ENCODE measurements at regions not wholly inside any gene's neighbourhood (a gene's known extent, or its start where the extent isn't known, plus 50 kb on each side); places are given as distances from the start of the nearest gene placed in this dataset.
"Not testable (repeated sequence)": the region's sequence is repeated elsewhere in the genome, so short reads cannot be mapped to it uniquely, and the experiment has no call there.

DNA sequence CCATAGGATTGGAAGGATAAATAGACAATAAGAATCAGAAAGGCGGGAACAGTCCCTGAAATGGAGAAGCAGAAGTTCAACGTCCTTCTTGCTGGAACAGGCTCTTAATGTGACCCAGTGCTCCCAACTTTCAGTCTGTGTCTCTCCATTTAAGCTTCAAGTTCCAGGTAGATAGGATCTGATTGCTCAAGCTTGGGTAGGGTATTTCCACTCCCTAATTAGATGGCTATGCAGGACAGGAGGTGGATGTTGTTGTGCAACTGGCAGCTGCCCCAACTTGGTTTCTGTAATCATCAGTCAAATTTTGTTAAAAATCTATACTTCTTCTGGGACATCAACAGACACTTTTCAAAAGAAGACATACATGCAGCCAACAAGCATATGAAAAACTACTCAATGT is 266.2 kb downstream of the C12orf75 start:
- no peak for DNase-seq

DNA sequence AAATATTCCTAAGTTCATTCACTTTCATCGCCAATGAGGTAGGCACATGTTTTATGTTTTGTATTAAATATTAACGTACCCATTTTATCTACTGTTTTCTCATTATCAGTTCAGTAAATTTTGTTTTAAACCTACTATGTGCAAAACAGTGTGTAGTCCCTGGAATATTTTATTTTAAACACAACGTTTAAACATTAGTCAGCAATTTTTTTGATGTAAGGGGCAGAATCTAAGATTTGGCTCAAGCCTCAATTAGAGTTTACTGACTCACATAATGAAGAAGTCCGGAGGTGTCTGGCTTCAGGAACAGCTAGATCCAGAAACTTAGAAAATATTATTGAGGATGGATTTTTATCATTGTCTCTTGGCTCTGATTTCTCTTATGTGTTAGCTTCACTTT is 267.5 kb downstream of the C12orf75 start:
- DNase-seq: no peak

DNA sequence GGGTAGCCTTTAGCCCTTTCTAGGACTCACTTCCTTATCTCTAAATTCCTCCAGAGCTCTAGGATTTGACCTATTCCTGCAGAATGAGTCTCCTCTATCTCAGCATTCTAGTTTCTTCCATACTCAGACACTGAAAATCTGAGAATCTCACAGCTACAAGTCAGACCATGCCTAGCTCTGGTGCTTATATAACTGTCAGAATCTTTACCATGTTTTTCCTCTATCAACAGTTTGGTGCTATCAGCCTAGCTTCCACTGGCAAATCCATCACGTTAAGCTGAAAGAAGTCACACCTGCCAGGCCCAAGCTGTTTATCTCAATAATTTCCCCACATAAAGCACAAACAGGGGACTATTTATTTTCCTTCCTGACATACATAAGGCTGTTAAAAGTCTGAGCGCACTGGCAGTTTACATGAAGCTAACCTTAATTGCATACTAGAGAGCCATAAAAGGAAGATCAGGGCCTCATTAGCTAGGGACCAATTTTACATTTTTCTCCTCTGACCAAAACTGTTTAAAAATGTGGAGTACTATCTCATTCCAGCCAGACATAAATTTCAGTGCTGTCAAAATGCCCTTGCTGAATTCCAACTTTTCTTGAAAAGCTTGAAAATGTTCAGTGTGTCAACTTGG is 270.5 kb downstream of the C12orf75 start:
- DNase-seq: no peak

DNA sequence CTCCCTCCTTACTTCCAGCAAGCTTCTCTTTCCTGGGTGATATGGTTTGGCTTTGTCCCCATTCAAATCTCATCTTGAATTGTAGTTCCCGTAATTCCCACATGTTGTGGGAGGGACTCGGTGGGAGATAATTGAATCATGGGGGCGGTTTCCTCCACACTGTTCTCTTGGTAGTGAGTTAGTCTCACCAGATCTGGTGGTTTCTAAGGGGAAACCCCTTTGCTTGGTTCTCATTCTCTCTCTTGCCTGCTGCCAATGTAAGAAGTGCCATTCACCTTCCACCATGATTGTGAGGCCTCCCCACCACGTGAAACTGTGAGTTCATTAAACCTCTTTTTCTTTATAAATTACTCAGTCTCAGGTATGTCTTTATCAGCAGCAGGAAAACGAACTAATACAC is 271.8 kb downstream of the C12orf75 start:
- not testable (repeated sequence) for DNase-seq

DNA sequence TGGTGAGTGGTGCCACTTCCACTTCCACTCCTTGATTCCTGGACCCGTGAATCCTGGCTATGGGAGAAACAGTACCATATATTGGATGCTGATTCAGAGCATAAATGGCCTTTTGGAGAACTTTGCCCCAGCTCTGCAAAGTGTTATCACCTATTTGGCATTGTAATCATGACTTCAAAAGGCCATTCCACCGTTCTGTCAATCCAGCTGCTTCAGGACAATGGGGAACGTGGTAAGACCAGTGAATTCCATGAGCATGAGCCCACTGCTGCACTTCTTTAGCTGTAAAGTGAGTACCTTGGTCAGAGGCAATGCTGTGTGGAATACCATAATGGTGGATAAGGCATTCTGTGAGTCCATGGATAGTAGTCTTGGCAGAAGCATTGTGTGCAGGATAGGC is 273.8 kb downstream of the C12orf75 start:
- not testable (repeated sequence) for DNase-seq

DNA sequence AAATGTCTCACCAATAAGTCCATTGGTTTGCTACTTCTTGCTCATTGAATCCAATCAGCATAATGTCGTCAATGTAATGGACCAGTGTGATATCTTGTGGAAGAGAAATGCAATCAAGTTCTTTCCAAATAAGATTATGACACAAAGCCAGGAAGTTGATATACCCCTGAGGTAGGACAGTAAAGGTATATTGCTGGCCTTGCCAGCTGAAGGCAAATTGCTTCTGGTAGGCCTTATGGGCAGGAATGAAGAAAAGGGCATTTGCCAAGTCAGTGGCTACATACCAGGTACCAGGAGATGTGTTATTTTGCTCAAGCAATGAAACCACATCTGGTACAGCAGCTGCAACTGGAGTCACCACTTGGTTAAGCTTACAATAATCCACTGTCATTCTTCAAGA is 276.1 kb downstream of the C12orf75 start:
- not testable (repeated sequence) for DNase-seq

DNA sequence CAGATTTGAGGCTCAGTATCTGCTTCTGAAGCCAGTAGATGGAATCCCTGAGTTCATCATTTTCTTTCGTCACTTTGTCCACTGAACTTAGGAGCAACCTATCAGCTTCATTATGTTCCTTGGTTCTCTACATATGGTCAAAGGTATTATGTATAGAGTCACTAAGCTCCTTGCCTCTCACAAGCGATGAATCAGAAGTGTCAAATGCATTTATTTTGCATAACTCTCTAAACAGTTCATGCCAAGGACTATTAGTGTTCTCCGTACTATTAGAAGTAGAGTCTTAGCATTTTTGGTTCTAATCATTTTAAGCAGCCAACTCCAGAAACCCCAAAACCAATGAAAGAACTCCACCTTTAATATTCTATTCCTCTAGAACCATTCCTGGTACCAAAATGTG is 278.5 kb downstream of the C12orf75 start:
- DNase-seq: not testable (repeated sequence)

DNA sequence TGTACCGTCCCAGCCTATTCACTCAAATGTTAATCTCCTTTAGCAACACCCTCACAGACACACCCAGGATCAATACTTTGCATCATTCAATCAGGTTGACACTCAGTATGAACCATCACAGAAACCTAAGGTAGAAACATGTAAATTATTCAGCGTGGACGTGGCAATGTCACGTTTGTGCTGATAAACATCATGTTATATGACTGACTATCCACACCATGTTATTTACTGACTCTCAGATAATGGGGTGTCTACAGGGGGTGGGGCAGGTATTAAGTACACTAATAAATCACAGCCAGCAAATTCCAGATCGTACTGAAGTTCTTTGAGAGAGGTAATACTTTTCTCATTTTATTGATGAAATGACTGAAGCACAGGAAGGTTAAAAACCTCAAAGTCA is 280.0 kb downstream of the C12orf75 start:
- no peak for DNase-seq

- DNase-seq: no peak
These were observed 280.8 kb downstream of the C12orf75 start for GRCh38 chr12:105611340-105611739.

DNA sequence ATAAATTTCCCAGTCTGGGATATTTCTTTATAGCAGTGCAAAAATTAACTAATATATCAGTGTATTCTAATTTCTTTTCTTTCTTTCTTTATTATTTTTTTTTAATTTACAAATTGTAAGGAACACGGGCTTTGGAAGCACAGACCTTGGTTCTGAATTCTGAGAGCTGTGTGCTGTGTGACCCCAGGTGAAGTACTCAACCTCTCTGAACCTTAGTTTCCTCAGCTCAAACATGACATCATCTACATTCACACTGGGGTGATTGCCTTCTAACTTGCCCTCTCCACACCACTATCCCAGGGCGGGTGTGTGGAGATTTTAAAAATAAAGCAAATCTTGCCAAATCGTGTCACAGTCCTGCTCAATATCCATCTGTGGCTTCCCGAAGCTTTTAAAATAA is 282.8 kb downstream of the C12orf75 start:
- no peak for DNase-seq

DNA sequence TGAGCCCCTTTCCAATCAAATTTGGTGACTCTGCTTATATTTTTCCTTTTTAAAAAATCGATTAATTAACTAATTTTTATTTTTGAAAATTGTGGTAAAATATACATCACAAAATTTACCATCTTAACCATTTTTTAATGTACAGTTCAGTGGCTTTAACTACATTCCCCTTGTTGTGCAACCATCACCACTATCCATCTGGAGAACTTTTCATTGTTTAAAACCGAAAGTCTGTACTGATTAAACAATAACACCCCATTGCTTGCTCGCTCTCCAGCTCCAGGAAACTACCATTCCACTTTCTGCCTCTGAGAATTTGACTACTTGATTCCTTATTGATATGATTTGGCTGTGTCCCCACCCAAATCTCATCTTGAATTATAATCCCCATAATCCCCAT is 283.4 kb downstream of the C12orf75 start:
- DNase-seq: no peak

- DNase-seq: no peak
These were observed 286.6 kb downstream of the C12orf75 start for GRCh38 chr12:105616971-105617540.

GRCh38 chr12:105622220-105622619 is 291.7 kb downstream of the C12orf75 start:
- no peak for DNase-seq

- no peak for DNase-seq
These were observed 292.6 kb downstream of the C12orf75 start for GRCh38 chr12:105622846-105623736.

DNA sequence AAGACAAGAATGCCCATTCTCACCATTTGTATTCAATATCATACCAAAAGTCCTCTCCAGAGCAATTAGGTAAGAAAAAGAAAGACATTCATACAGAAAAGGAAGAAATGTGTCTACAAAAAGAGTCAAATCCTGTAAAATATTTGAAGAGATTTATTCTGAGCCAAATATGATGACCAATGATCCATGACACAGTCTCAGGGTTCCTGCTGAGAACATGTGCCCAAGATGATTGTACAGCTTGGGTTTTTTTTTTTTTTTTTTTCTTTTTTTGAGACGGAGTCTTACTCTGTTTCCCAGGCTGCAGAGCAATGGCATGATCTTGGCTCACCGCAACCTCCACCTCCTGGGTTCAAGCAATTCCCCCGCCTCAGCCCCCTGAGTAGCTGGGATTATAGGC is 296.2 kb downstream of the C12orf75 start:
- no peak for DNase-seq

DNA sequence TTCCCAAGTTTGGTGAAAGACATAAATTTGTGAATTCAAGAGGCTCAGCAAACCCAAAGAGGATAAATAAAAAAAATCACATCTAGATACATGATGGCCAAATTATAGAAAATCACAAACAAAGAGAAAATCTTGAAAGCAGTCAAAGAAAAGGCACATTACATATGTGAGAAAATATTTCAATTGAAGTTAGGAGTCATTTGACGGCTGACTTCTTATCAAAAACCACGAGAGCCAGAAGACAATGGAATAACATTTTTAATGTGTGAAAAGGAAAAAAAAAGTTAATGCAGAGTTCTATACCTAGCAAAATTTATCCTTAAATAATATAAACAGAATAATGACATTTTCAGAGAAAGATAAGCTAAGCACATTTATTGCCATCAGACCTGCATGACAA is 307.0 kb downstream of the C12orf75 start:
- no peak for DNase-seq

- DNase-seq: no peak
These were observed 310.3 kb downstream of the C12orf75 start for GRCh38 chr12:105640761-105641160.

- no peak for DNase-seq
These were observed 311.3 kb downstream of the C12orf75 start for GRCh38 chr12:105641749-105642148.

- DNase-seq: no peak
These were observed 314.3 kb downstream of the C12orf75 start for GRCh38 chr12:105644770-105645169.

- DNase-seq: no peak
These were observed 324.1 kb downstream of the C12orf75 start for GRCh38 chr12:105654606-105655005.

DNA sequence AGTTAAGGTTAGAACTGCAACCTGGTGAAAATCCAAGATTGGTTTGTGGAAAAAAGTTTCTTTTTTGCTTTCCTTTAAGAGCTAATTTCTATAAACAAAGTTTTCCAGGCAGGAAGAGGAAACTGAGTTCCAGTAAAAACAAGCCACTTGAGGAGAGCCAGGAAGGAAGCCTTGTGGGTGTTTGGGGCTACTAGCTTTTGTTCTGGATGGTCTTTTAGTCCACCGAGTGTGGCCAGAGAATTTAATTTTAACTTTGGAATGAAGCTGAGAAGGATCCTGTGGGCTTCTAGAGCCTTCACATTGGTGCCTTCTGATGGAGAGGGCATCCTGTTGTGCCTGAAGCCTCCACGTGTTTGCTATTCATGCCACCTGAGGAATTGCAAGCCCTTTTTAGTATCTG is 327.9 kb downstream of the C12orf75 start:
- no peak for DNase-seq

DNA sequence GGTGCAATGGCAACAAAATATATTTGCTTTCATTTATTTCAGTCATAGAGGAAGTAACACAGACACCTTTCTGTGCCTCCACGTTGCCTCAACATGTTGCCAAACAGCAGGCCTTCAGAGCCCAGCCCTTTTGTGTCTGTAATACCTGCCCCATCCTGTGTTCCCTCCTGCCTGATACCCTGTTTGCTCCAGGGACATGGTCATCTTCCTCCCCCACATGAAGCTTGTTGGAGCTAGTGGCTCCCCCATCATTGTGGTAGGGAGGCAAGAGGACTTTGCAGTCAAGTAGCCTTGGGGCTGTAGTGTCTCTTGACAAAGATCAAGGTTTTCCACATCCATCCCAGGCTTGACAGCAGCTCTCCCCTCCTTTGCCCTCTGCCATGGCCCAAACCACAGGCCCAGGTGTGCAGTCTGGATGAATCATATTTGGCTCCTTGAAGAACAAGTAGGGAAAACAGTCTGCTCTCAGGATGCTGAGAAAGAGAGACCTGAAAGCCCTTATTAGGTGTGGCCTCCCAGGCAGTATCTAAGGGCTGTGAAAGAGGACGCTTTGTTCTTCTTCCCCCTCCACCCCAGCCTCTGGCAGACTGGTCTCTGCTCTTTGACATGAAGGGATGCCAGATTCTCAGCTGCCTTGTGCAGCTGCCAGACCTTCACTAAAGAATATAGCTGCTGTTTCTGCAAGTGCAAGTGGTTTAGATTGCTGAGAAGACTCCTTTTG is 329.0 kb downstream of the C12orf75 start:
- DNase-seq: no peak

- DNase-seq: not testable (repeated sequence)
These were observed 334.3 kb downstream of the C12orf75 start for GRCh38 chr12:105664765-105665164.

Data from amniotic stem cell (primary cell).